Activated naive CD4-positive, alpha-beta T cell treated with anti-CD3 and anti-CD28 coated beads for 36 hours (primary cell): ENCODE measurements at regions not wholly inside any gene's neighbourhood (a gene's known extent, or its start where the extent isn't known, plus 50 kb on each side); places are given as distances from the start of the nearest gene placed in this dataset.
"Not testable (repeated sequence)": the region's sequence is repeated elsewhere in the genome, so short reads cannot be mapped to it uniquely, and the experiment has no call there.

Experiments used
- CTCF ChIA-PET: fragments of 350-600 bp; sonication (Branson Sonifier 250); formaldehyde crosslinking; loops from one replicate; lab custom pipeline; 2021; ENCODE audit warnings: antibody characterized with exemption; lab: Charles Lee
- DNase-seq: peaks from one replicate; pipeline ENCODE4 v3.0.0-alpha.2; 2020
- H3K27ac Mint-ChIP-seq: one replicate; pipeline ENCODE4 v1.8.0; 2021; ENCODE audit warnings: mild to moderate bottlenecking, mixed read lengths
- H3K27me3 Mint-ChIP-seq: one replicate; pipeline ENCODE4 v1.8.0; 2021; ENCODE audit warnings: low read depth, mixed read lengths
- H3K36me3 Mint-ChIP-seq: one replicate; pipeline ENCODE4 v1.8.0; 2021; ENCODE audit warnings: low read depth, mixed read lengths
- H3K4me1 Mint-ChIP-seq: one replicate; pipeline ENCODE4 v1.8.0; 2021; ENCODE audit warnings: low read depth, mixed read lengths
- H3K4me3 Mint-ChIP-seq: one replicate; pipeline ENCODE4 v1.8.0; 2021; ENCODE audit warnings: mild to moderate bottlenecking, moderate library complexity, mixed read lengths
- H3K9me3 Mint-ChIP-seq: one replicate; pipeline ENCODE4 v1.8.0; 2021; ENCODE audit warnings: mixed read lengths
- intact Hi-C: fragments of 100-400 bp; cut with micrococcal nuclease; formaldehyde crosslinking; loops from one replicate; pipeline ENCODE4 v1.15.1; 2023

DNA sequence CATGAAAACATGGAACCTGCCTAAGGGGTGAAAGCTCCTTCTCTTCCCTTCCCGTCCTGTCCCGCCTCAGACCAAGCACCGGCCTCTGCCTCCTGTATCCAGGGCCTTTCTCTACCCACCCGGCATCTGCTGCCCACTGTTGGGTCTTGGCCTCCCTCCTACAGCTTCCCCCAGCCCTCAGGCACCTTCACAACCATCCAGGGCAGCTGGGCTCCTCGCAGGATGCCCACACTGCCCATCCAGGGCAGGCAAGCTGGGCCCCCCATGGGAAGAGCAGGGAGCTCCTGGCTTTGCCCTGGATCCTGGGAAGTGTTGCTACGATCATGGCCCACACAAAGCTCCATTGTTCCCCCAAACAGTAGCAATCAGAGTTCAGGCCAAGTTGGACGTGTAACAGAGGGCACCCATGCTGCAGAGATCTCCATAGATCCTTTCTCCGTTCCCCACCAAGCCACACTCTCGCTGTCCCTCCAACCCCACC lies 206.6 kb downstream of the NDUFA10 start:
- H3K27ac Mint-ChIP-seq, result no peak overlapping the region
- H3K27me3 Mint-ChIP-seq, result peaks cover 4% of the 10 kb centered on the region
- CTCF ChIA-PET, result no interaction called here
- intact Hi-C loops, result no loop called here
- no peaks in the 10 kb centered on the region for H3K9me3 Mint-ChIP-seq
- H3K4me1 Mint-ChIP-seq, result no peaks in the 10 kb centered on the region
- no peaks in the 10 kb centered on the region for H3K36me3 Mint-ChIP-seq
- no peak for DNase-seq
- no peak overlapping the region for H3K4me3 Mint-ChIP-seq

DNA sequence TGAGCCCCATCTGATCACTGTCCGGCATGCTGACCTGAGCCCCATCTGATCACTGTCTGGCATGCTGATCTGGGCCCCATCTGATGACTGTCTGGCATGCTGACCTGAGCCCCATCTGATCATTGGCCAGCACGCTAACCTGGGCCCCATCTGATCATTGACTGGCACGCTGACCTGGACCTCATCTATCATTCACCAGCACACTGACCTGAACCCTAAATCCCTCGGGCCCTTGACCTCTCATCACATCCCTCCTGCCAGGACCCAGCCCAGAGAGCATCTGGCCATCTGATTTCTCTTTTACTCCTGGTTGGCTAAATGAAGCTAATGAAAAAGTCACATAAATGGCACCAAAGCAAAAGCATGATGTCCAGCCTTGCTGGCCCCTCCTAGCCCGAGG lies 207.1 kb downstream of the NDUFA10 start:
- no peak for DNase-seq
- CTCF ChIA-PET, result no interaction called here
- H3K4me1 Mint-ChIP-seq, result no peaks in the 10 kb centered on the region
- no peak overlapping the region for H3K27ac Mint-ChIP-seq
- H3K27me3 Mint-ChIP-seq, result peaks cover 4% of the 10 kb centered on the region
- no peaks in the 10 kb centered on the region for H3K9me3 Mint-ChIP-seq
- H3K4me3 Mint-ChIP-seq, result no peak overlapping the region
- intact Hi-C loops, result no loop called here
- H3K36me3 Mint-ChIP-seq, result no peaks in the 10 kb centered on the region

DNA sequence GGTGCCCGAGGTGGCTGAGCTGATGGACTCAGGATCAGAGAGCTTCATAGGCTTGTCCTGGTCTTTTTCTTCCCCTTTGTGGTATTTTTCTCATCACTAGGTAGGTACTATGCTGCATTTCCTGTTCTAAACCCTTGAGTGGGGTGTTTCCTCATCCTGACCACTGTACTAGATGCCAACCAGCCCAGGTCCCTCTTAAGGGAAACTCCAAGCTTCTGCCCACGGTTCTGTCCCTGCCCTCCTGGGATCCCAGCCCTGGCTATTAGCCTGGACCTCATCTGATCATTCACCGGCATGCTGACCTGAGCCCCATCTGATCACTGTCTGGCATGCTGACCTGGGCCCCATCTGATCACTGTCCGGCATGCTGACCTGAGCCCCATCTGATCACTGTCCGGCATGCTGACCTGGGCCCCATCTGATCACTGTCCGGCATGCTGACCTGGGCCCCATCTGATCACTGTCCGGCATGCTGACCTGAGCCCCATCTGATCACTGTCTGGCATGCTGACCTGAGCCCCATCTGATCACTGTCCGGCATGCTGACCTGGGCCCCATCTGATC lies 207.6 kb downstream of the NDUFA10 start:
- not testable (repeated sequence) for H3K4me1 Mint-ChIP-seq

GRCh38 chr2:239816576-239817467 lies 208.3 kb downstream of the NDUFA10 start:
- Mint-ChIP-seq H3K36me3 (no peaks in the 10 kb centered on the region), H3K4me3 (no peak overlapping the region), H3K4me1 (no peaks in the 10 kb centered on the region), H3K9me3 (no peaks in the 10 kb centered on the region), H3K27ac (no peak overlapping the region), H3K27me3 (peaks cover under 1% of the 10 kb centered on the region)
- intact Hi-C loops, result no loop called here
- DNase-seq, result no peak
- CTCF ChIA-PET, result interaction anchor here (0.6 kb wide), 1 partner anchor 674 kb away, joined by 4 read pairs; no protein-coding TSS in a partner anchor

More for the DNA sequence above, 207.6 kb downstream of the NDUFA10 start:
- intact Hi-C loops, H3K27me3 Mint-ChIP-seq, DNase-seq, H3K27ac Mint-ChIP-seq, H3K36me3 Mint-ChIP-seq, CTCF ChIA-PET, H3K9me3 Mint-ChIP-seq, H3K4me3 Mint-ChIP-seq: not testable (repeated sequence)

GRCh38 chr2:239815671-239816070 lies 209.5 kb downstream of the NDUFA10 start:
- DNase-seq, result no peak
- Mint-ChIP-seq H3K36me3 (no peaks in the 10 kb centered on the region), H3K9me3 (no peaks in the 10 kb centered on the region), H3K4me1 (no peaks in the 10 kb centered on the region), H3K27ac (no peak overlapping the region), H3K27me3 (no peaks in the 10 kb centered on the region), H3K4me3 (no peak overlapping the region)
- intact Hi-C loops, result no loop called here
- CTCF ChIA-PET, result no interaction called here

GRCh38 chr2:239814861-239815601 lies 210.1 kb downstream of the NDUFA10 start:
- Mint-ChIP-seq H3K27ac (no peak overlapping the region), H3K9me3 (no peaks in the 10 kb centered on the region), H3K36me3 (no peaks in the 10 kb centered on the region), H3K4me1 (no peaks in the 10 kb centered on the region), H3K4me3 (no peak overlapping the region), H3K27me3 (no peaks in the 10 kb centered on the region)
- DNase-seq, result no peak
- CTCF ChIA-PET, result interaction anchor here (1.0 kb wide), 1 partner anchor 26 kb away, joined by 4 read pairs; no protein-coding TSS in a partner anchor
- intact Hi-C loops, result no loop called here

- intact Hi-C loops, result no loop called here
Measured at GRCh38 chr2:239814116-239814860, 210.9 kb downstream of the NDUFA10 start.

GRCh38 chr2:239813261-239814115 lies 211.7 kb downstream of the NDUFA10 start:
- intact Hi-C loops, result no loop called here
- H3K27me3 Mint-ChIP-seq, result no peaks in the 10 kb centered on the region
- H3K27ac Mint-ChIP-seq, result no peak overlapping the region
- no peak overlapping the region for H3K4me3 Mint-ChIP-seq
- H3K36me3 Mint-ChIP-seq, result no peaks in the 10 kb centered on the region
- CTCF ChIA-PET, result no interaction called here
- H3K9me3 Mint-ChIP-seq, result no peaks in the 10 kb centered on the region
- DNase-seq, result no peak
- H3K4me1 Mint-ChIP-seq, result no peaks in the 10 kb centered on the region

More at GRCh38 chr2:239814116-239814860, 210.9 kb downstream of the NDUFA10 start:
- H3K27ac Mint-ChIP-seq, result no peak overlapping the region
- no peaks in the 10 kb centered on the region for H3K27me3 Mint-ChIP-seq
- CTCF ChIA-PET, result interaction anchor here (1.0 kb wide), 1 partner anchor 27 kb away, joined by 4 read pairs; no protein-coding TSS in a partner anchor
- no peak for DNase-seq
- no peak overlapping the region for H3K4me3 Mint-ChIP-seq
- H3K4me1 Mint-ChIP-seq, result no peaks in the 10 kb centered on the region
- H3K9me3 Mint-ChIP-seq, result no peaks in the 10 kb centered on the region
- H3K36me3 Mint-ChIP-seq, result no peaks in the 10 kb centered on the region

DNA sequence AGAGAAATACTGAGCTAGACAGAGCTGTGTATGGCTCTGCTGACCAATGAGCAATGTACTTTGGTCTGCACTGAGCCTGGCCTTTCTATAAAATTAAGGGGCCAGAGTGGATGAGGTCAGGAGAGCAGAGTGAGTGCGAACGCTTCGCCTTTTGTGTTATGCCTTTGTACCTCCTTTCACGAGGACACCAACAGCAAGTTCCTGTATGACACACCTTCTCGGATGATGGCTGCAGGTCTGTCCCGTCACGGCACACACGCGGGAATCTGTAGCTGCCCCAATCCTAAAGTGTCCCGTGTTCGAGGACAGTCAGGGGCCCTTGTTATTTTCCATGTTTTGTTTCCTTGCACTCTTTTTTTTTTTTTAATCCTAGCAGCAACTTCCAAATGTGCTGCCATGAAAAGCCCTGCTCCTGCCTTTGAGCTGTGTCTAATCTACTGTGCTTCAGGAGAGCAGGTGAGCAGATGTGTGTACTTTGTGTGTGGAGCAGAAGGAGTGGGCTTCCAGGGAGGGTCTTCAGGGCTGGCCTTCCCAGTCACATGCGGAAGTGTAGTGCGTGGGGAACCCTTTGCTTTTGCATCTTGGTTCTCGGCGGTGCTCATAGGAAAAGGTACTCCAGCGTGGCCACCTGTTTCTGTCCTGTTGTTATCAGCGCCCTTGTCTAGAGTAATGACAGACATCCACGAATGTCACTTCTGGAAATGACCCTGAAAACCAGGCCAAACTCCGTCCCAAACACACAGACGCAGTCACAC lies 213.2 kb downstream of the NDUFA10 start:
- no peak overlapping the region for H3K4me3 Mint-ChIP-seq
- CTCF ChIA-PET, result no interaction called here
- intact Hi-C loops, result no loop called here
- no peaks in the 10 kb centered on the region for H3K4me1 Mint-ChIP-seq
- no peaks in the 10 kb centered on the region for H3K36me3 Mint-ChIP-seq
- no peak for DNase-seq
- H3K27me3 Mint-ChIP-seq, result no peaks in the 10 kb centered on the region
- H3K9me3 Mint-ChIP-seq, result no peaks in the 10 kb centered on the region
- no peak overlapping the region for H3K27ac Mint-ChIP-seq

DNA sequence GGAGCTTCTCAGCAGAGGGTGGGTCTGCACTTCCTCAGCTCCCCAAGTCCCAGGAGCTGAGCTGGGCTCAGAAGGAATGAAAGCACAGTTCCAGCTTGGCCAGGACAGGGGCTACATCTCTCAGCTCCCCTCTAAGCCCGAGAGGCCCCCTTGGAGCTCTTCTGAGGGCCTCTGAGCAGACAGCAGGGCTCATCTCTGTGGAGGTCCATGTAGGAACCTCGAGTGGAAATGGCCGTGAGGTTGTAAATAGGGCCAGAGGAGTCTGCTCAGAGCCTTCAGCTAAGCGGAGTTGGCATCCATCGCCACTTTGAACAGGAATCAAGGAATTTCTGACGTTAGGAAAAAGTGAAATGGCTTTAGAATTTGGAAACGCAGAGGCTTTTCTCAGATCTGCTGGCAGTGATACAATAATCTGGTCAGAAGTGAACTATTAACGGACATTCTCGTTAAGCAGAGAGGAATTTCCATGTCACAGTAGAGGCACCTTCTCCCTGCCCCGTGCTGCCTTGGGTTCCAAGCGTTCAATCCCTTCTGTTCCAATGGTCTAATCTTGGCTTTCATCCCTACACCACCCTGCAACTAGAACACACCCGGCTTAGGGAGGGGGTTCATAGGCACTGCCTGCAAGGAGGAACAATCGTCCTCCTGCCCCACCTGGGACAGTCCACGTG lies 213.9 kb downstream of the NDUFA10 start:
- Mint-ChIP-seq H3K4me3 (no peak overlapping the region), H3K27ac (no peak overlapping the region)

More for the DNA sequence above, 213.9 kb downstream of the NDUFA10 start:
- CTCF ChIA-PET, result no interaction called here
- Mint-ChIP-seq H3K9me3 (no peaks in the 10 kb centered on the region), H3K4me1 (no peaks in the 10 kb centered on the region), H3K36me3 (no peaks in the 10 kb centered on the region), H3K27me3 (no peaks in the 10 kb centered on the region)
- DNase-seq, result no peak
- intact Hi-C loops, result no loop called here
